Right lung (tissue), 2 donors: ENCODE measurements at regions not wholly inside any gene's neighbourhood (a gene's known extent, or its start where the extent isn't known, plus 50 kb on each side); places are given as distances from the start of the nearest gene placed in this dataset.

Experiments used
- DNase-seq, 2 donors: peaks; one replicate each; pipeline ENCODE4 v3.0.0-alpha.2; 2013

- no peak for DNase-seq
These were observed 174.3 kb downstream of the EMX2 start for GRCh38 chr10:117716889-117717288.

- DNase-seq = no peak
These were observed 176.7 kb downstream of the EMX2 start for GRCh38 chr10:117718986-117719920.

- DNase-seq = no peak
These were observed 178.6 kb downstream of the EMX2 start for GRCh38 chr10:117720931-117721835.

GRCh38 chr10:117721873-117722272, 179.3 kb downstream of the EMX2 start:
- no peak for DNase-seq

- no peak for DNase-seq
These were observed 180.8 kb downstream of the EMX2 start for GRCh38 chr10:117723343-117723742.

GRCh38 chr10:117725993-117726392, 183.4 kb downstream of the EMX2 start:
- no peak for DNase-seq

GRCh38 chr10:117726596-117727295, 184.2 kb downstream of the EMX2 start:
- DNase-seq = no peak

GRCh38 chr10:117727421-117727820, 184.9 kb downstream of the EMX2 start:
- DNase-seq = no peak

- DNase-seq = no peak
These were observed 185.5 kb downstream of the EMX2 start for GRCh38 chr10:117728087-117728486.

- DNase-seq = no peak
These were observed 186.6 kb downstream of the EMX2 start for GRCh38 chr10:117729156-117729555.

- DNase-seq = no peak
These were observed 188.7 kb downstream of the EMX2 start for GRCh38 chr10:117731121-117731791.

GRCh38 chr10:117734731-117735405, 192.3 kb downstream of the EMX2 start:
- DNase-seq = peak in 1 of 2 donors; percentile 8

- DNase-seq = no peak
These were observed 194.1 kb downstream of the EMX2 start for GRCh38 chr10:117736655-117737054.

GRCh38 chr10:117740088-117740487, 197.5 kb downstream of the EMX2 start:
- no peak for DNase-seq

GRCh38 chr10:117740691-117741222, 198.2 kb downstream of the EMX2 start:
- DNase-seq = no peak

GRCh38 chr10:117741524-117741923, 199.0 kb downstream of the EMX2 start:
- no peak for DNase-seq

- no peak for DNase-seq
These were observed 201.0 kb downstream of the EMX2 start for GRCh38 chr10:117743509-117743908.

- no peak for DNase-seq
These were observed 202.8 kb downstream of the EMX2 start for GRCh38 chr10:117745301-117745700.

GRCh38 chr10:117746541-117747448, 204.2 kb downstream of the EMX2 start:
- no peak for DNase-seq
